ENCODE measurements at regions not wholly inside any gene's neighbourhood (a gene's known extent, or its start where the extent isn't known, plus 50 kb on each side); places are given as distances from the start of the nearest gene placed in this dataset.

DNA sequence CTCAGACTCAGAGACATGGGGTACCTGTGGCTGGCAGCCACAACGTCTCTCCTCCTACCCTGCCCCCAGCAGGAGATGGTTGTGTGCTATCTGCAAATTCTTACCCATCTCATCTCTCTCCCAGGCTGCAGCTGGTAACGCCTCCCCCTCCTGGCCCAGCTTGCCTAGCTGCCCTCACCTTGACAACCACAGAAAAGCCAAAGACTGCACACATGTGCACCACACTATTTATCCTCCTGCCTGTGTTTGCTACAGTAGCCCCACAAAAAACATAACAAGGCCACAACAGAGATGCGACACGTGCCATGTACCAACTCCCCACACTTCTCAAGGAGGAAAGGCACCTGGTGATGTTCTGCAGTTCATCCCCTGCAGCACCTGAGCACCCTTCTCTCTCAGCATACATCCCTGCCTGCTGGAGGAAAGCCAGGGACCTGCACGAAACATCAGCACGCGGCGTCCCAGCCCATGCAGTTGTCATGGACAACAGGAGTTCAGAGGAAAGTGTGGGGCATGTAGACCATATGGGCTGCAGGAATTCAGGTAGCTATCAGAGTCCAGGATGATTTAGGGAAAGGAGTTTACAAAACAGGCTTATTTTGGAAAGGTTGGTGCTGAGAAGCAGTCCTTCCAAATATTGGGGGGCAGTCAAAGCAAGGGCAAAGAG lies 168.7 kb downstream of the C5orf15 start:
- no peak for DNase-seq (ENCODE audit: low read depth in 2 of 2)

- DNase-seq (ENCODE audit: low read depth in 2 of 2): no peak
Observed at GRCh38 chr5:133797167-133797566, 171.3 kb downstream of the C5orf15 start.

GRCh38 chr5:133796186-133796585 lies 172.2 kb downstream of the C5orf15 start:
- DNase-seq (ENCODE audit: low read depth in 2 of 2): no peak

DNA sequence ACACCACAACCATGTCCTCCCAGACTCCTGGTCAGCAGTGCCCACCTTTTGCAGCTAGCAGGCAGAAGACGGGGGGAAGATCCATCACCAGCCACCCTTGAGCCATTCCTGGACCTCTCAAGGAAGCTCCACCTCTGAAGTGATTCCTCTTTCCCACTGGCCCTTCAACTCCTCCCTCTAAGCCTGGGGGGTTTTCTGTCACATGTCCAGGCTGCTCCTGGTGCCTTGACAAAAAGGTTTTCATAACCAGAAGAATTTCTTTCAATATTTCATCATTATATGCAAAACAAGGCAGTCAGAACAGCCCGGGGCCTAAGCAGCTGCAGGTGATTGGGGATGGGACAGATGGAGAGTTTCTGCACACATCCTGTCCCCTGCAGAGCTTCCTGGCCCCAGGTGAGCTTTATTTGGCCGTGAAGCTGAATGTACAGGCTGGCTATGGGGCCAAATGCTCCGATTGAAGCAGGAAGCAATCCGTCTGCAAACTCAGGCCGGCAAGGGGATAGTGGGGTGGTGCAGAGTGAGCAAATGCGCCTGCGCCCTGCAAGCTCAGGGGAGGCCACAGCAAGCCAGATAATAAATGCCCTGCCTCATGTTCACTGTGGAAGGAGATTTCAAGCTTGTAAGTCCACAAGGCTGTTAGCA lies 173.5 kb downstream of the C5orf15 start:
- no peak for DNase-seq (ENCODE audit: low read depth in 2 of 2)

DNA sequence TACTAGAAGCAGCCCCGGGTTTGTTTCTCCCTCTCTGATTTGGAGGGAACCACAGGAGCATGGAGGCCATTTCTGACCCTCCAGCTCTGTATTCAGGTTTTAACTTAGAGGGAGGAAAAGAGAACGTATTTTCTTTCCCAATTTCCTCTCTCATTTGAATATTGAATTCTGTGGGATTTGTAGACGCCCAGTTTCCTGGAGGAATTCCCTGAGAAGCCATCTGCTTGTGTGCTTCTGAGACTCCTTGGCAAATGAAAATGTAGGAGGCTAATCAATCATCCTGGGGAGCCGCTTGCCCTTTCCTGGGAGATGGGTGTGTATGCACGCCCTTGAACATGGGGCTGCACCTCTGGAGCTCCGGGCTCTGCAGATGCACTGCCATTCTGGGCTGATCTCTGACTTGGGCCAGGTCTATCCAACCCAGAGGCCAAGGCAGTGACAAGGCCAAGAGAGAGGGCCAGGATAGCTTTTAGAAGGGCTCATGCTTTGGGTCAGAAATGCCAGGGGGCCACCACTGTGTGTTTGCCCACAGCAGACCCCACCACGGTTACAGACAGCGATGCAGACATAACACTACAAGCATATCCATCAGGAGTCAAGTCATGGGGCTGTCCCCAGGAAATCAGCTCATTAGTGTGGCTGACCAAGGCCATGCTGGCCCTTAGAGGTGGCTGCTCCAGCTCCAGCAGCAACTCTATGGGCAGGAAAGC lies 174.5 kb downstream of the C5orf15 start:
- DNase-seq (ENCODE audit: low read depth in 2 of 2): no peak

DNA sequence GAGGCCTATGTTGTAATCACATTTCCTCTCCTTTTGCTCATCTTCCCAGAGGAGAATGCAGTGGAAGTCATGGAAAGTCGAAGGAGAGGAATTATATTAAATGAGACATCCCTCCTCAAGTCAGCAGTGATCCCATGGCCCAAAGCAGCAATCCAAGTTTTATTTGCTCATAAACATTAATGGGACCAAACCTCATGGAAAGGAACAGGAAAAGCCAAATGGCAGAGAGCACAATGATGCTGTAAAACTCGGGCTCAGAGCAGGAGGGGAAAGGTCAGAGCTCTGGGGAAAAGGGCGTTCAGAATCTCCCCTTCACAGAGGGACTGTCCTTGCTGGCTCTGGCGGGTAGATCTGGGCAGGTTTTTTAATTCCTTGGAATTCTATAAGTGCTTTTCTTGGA lies 175.8 kb downstream of the C5orf15 start:
- no peak for DNase-seq (ENCODE audit: low read depth in 2 of 2)

DNA sequence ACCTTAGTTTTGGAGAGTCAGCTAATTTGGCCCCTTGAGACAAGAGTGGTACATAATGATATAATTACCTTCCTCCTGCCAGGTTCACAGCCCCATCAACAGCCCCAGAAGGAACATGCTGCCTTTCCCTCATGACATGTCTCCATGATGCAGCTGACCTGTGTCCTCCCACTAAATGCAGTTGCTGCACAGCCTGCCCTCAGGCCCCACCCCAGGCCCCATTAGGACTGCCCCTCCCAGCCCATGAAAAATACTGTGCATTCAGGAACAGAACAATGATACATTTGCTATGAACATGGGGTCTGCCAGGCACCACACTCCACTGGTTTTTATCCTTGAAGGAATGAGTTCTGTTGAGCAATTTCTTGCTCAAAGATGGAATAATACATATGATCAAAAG lies 176.4 kb downstream of the C5orf15 start:
- no peak for DNase-seq (ENCODE audit: low read depth in 2 of 2)

- no peak for DNase-seq (ENCODE audit: low read depth in 2 of 2)
Observed at GRCh38 chr5:133790898-133791297, 177.5 kb downstream of the C5orf15 start.

GRCh38 chr5:133789428-133789827 lies 177.1 kb upstream of the FSTL4 start:
- DNase-seq (ENCODE audit: low read depth in 2 of 2): no peak

- no peak for DNase-seq (ENCODE audit: low read depth in 2 of 2)
Observed at GRCh38 chr5:133788121-133788520, 175.8 kb upstream of the FSTL4 start.

DNA sequence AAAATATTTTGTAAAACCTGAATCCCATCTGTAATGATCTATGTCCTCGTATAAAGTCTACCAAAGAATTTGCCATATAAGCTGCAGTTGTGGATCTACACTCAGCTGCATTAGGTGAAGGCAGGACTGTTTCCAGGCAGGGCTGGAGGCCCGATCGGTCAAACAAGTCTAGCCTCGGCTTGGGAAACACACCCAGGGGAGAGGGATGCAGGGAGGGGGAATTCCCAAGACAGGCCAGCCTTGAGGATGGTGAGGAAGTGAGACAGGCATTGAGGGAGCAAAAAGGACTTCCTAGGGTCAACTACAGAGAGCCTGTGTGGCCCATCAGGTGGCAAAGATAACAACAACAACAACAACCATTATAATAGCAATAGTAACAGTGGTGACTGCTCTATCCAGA lies 174.1 kb upstream of the FSTL4 start:
- no peak for DNase-seq (ENCODE audit: low read depth in 2 of 2)

DNA sequence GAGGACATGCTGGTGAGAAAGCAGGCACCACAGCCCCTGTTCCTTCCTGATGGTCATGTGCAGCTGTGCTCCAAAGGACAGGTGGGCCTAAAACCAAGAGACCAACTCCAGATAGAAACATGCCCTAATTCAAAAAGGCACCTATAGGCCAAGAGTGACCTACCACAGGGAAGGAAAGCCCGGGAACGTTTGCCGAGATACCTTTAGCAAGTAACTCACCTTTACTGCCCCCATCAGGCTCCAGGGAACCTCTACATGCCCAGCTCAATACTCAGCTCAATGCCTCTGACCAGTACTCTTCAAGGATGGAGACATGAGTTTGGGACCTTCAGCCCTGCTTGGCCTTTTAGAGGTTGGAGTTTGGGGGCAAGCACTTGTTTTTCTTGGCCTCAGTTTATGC lies 172.8 kb upstream of the FSTL4 start:
- DNase-seq (ENCODE audit: low read depth in 2 of 2): no peak

DNA sequence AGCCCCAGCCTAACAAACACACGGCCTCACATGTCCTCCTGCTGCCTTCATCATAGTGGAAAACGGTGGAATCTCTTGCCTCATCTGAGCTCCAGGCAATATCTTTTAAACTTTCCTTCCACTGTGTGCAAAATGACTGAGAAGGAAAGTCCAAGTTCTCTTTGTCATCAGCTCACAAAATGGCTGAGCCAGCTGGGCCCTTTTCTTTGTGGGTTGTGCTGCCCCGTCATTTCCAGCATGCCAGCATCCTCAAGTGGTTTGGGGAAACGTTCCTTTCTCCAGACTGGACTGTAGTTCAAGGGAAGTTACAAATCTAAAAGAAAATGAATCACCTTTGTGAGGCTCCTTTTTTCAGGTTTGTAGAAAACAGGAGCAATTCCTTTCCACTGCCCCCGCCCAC lies 171.1 kb upstream of the FSTL4 start:
- no peak for DNase-seq (ENCODE audit: low read depth in 2 of 2)

DNA sequence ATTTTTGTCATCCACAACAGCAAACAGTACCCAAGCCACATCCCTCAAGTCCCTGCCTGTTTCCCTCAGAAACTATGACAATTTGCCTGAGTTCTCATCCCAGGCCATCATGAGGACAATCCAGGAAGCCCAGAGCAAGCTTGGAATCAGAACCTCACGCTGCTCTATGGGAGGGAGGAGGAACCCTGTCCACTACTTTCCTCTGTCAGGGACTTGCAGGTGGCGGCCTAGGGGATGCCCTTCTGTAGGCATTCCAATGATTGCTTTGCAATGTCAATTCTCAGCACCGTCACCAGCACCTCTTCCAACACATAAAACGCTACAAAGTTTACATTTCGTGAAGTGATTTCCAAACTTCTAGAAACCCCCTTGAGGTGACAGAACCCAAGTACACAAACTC lies 170.4 kb upstream of the FSTL4 start:
- DNase-seq (ENCODE audit: low read depth in 2 of 2): no peak

DNA sequence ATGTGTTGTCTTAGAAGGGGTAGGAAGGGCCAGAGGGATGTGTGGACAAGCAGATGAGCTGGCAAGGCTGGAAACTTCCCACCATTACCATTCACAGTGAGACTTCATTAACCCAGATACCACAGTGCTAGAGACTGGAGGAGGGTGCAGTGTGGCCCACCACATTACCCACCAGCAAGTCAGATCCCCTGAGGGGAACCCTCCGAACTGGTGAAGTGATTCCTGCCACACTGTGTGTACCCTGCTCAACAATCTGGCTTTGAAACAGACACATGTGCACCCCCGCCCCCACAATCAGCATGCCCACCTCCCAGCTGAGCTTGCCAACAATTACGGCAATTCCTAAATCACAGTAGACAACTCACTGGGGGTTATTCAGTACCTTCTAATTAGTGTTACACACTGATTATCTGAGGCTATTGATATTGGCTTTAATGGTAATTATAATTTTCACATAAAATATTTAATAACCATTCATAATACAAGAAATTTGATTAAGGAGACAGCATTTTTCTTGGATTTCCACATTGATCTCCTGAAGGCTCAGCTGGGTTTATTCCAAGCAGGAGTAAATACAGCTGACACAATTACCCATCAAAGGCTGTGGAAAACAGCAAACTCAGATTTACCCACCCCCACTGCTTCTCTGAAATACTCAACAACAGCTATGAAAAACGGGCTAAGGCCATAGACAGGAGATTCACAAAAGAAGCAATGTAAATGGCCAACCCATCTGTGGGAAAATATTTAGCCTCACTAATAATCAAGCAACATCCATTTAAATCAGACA lies 169.3 kb upstream of the FSTL4 start:
- DNase-seq (ENCODE audit: low read depth in 2 of 2): no peak

DNA sequence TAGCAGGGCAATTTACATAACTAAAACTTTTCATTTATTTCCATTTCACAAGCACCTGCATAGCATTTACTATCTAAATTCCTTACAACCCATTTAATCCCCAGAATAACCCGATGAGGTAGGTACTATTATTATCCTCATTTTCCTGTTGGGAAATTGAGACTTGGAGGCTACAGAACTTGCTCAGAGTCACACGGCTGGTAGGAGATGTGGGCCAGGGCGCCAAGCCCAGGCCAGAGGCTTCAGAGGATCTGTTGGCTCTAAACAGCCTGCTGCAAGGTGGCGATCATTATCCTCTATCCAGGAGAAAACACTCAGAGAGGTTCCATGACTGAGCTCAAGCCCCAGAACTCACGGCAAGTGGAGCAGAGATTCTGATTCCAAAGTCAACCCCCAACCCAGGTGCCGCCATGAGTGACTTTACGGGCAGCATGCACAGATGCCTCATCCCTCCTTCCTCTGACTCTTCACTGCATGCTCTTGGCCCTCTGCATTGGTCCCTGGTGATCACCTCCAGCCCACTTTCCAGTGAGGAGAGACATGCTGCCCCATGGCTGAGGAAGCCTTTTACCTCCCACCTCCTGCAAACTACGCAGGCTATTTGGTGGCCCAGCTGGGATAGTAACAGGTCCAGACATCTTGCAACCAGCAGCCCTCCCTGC lies 168.4 kb upstream of the FSTL4 start:
- DNase-seq (ENCODE audit: low read depth in 2 of 2): no peak

DNA sequence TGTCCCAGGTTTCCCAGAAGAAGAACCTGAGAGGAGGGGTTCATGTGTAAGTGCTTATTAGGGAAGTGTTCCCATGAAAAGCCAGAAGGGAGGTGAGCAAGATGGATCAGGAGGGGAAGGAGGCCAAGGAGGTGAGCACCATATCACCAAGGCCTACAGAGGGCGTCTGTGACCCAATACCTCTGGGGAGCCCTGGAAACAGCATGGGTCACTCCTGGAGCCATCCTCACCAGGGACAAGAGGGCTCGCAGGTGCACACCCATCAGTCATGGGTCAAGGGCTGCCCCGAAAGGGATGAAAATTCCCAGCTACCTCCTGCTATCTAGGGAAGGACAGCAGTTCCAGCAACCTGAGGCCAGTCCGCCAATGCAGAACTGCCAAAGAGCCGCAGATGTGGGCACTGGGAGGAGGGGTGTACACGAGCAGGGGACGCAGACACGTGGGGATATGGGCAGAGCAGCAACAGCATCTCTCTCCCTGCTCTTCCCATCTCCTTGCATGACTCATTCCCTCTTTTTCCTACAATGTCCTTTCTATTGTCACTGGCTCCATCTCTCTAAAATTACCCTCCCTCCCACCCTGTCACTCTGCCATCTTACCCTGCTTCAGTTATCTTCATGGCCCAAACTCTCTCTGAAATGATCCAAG lies 167.6 kb upstream of the FSTL4 start:
- no peak for DNase-seq (ENCODE audit: low read depth in 2 of 2)

DNA sequence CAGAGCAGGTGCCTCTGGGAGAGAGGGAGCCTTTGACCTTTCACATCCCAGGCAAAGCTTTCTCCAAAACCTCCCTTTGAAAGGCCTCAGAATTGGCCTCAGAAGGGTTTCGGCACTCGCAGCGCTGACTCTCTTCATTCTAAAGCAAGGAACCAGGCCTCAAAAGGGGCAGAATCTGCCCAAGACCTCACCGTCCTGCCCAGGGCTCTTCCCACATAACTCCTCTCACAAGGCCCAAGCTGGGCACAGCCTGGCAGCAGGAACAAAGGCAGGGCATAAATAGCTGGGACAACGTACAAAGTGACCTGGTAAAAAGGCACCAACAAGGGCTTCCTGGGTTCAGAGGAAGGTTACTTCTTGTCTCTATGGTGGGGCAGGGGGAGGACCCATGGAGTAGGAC lies 166.3 kb upstream of the FSTL4 start:
- DNase-seq (ENCODE audit: low read depth in 2 of 2): no peak

GRCh38 chr5:133777951-133778350 lies 165.6 kb upstream of the FSTL4 start:
- DNase-seq (ENCODE audit: low read depth in 2 of 2): no peak

DNA sequence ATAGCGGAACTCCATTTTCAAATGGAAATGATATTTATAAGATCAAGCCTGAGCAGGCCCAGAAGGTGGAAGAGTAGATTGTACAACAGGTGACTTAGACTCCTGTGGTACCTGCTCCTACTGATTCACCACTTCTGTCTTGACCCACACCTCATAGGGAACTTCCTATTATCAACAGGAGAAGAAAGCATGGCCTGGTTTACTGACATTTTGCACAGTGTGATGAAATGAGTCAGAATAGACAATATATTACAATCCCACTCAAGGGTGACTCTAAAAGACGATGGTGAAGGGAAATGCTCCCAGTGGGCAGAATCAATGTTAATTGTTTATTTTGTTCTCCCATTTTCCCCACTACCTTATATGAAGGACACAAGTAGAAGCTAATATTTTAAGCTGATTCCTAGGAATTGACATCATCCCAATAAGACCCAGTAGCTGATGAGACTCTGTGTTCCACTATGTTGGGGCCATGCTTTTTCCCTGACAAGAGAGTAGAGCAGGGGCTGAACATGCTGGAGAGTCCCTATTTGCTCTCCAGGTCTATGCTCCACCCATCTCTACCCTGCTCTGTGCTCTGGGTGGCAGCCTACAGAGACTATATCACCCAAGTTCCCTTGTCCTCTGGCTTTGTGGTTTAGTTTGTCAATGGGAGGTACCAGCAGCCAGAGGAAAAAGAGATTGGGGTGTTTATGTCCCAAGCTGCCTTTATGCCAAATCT lies 163.4 kb upstream of the FSTL4 start:
- no peak for DNase-seq (ENCODE audit: low read depth in 2 of 2)

Measured in stimulated activated CD8-positive, alpha-beta memory T cell treated with anti-CD3 and anti-CD28 coated beads, Interleukin-7, amount 100 ng/mL, for 1 hour (primary cell).